MG63 (cell line): ENCODE measurements at regions not wholly inside any gene's neighbourhood (a gene's known extent, or its start where the extent isn't known, plus 50 kb on each side); places are given as distances from the start of the nearest gene placed in this dataset.
"Not testable (repeated sequence)": the region's sequence is repeated elsewhere in the genome, so short reads cannot be mapped to it uniquely, and the experiment has no call there.

ENCODE experiments used
- DNase-seq: peaks from one replicate; pipeline ENCODE4 v3.0.0-alpha.2; 2020
- H3K27me3 ChIP-seq: fragments of 250-450 bp; sonication (Bioruptor Pico); 2 replicates; pipeline ENCODE4 v1.5.1; 2020; ENCODE audit warnings: mild to moderate bottlenecking, moderate library complexity
- H3K36me3 ChIP-seq: fragments of 250-450 bp; sonication (Bioruptor Pico); 2 replicates; pipeline ENCODE4 v1.5.1; 2020; ENCODE audit warnings: mild to moderate bottlenecking, moderate library complexity
- H3K4me3 ChIP-seq: fragments of 250-450 bp; sonication (Bioruptor Pico); 2 replicates; pipeline ENCODE4 v1.5.1; 2020; ENCODE audit warnings: mild to moderate bottlenecking, moderate library complexity
- H3K9me3 ChIP-seq: fragments of 250-450 bp; sonication (Bioruptor Pico); 2 replicates; pipeline ENCODE4 v1.5.1; 2020; ENCODE audit warnings: mild to moderate bottlenecking, moderate library complexity

DNA sequence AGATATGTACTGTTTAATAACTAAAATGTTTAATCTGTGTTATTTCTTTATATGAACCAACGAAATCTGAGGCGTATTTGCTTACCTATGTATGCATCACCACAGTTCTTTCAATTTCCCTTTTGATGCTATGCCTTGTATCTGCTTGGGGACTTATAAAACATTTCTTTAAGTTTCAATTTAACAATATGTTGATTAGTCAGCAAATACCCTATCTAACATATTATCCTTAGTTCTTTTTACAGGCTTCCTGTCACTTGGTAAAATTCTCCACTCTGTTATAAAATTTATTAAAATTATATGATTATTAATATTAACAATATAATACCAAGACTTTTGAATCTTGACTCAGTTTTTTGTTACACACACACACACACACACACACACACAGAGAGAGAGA is 174.3 kb downstream of the CPS1 start:
- no peak overlapping the region for H3K4me3 ChIP-seq
- no peaks in the 10 kb centered on the region for H3K9me3 ChIP-seq
- H3K36me3 ChIP-seq: no peaks in the 10 kb centered on the region
- DNase-seq: no peak
- H3K27me3 ChIP-seq: no peaks in the 10 kb centered on the region

DNA sequence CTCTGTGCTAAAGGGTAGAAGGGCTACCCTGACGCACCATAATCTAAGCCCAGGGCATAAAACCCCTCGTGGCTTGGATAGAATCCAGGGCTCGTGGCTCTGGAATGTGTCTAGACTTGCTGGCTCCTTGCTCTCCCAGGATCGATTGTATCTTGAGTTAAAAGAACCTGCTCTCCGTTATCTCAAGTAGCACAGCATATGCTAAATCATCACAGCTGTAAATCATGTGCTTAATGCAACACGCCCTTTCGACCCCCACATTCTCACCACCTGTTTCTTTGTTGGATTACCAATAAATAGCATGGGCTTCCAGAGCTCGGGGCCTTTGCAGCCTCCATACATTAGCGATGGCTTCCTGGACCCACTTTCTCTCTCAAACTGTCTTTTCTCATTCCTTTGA is 190.4 kb downstream of the CPS1 start:
- not testable (repeated sequence) for DNase-seq, H3K27me3 ChIP-seq, H3K4me3 ChIP-seq, H3K36me3 ChIP-seq, H3K9me3 ChIP-seq

DNA sequence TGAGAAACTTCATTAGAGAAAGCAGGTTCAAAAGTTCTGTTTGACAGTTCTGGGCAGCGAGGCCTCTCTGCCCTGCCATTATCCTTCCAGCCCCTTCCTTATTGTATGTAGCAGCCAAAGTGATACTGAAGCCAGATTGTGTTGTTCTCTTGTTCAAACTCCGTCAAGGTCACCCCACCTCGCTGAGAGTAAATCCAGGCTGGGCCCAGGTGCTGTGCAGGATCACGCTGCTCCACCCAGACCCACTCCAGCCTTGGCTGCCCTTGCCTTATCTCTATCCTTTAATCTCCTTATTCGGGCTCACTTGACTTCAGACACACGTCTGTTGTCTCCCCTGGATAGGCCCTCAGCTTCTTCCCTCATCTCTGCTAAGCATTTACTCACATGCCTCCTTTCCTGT is 196.1 kb downstream of the CPS1 start:
- DNase-seq: no peak
- Histone ChIP-seq H3K27me3 (no peaks in the 10 kb centered on the region), H3K36me3 (no peaks in the 10 kb centered on the region), H3K4me3 (no peak overlapping the region), H3K9me3 (no peaks in the 10 kb centered on the region)

DNA sequence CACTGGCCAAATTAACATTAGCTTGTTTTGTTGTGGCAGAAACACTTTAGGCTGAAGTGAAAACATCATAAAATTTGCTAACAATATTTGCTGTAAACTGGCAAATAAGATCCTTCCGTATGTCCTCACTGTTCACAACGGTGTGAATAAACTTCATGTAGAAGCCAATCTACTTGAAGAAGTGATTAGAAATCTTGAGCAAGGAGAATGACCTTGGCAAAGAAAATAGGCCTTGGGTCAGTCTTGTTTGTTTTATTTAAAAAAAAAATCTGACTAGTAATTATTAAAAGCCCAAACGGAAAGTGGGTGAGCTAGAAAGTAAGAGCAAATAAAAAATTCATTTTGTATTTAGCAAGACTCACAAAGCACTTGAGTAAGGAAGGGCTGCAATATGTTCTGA is 197.0 kb downstream of the CPS1 start:
- no peaks in the 10 kb centered on the region for H3K27me3 ChIP-seq
- H3K4me3 ChIP-seq: no peak overlapping the region
- no peaks in the 10 kb centered on the region for H3K36me3 ChIP-seq
- DNase-seq: no peak
- H3K9me3 ChIP-seq: no peaks in the 10 kb centered on the region

DNA sequence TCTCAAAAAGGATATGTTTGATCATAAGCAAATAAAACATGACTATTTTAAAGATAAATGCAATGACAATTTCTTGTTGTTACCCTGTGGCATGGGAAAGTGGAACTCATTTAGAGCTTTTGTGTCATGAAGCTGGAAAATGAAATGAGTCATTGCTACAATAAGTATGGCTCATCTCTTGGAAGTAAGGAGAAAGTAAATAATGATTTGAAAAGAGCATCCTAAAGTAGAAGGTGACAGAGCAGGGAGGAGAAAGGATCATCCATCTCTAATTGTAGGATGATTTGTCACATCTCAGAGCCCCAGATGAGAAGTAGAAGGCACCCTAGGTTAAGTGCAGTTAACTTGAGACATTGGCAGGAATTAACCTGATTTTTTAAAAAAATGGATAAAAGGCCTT is 200.5 kb downstream of the CPS1 start:
- no peaks in the 10 kb centered on the region for H3K27me3 ChIP-seq
- no peak overlapping the region for H3K4me3 ChIP-seq
- no peak for DNase-seq

DNA sequence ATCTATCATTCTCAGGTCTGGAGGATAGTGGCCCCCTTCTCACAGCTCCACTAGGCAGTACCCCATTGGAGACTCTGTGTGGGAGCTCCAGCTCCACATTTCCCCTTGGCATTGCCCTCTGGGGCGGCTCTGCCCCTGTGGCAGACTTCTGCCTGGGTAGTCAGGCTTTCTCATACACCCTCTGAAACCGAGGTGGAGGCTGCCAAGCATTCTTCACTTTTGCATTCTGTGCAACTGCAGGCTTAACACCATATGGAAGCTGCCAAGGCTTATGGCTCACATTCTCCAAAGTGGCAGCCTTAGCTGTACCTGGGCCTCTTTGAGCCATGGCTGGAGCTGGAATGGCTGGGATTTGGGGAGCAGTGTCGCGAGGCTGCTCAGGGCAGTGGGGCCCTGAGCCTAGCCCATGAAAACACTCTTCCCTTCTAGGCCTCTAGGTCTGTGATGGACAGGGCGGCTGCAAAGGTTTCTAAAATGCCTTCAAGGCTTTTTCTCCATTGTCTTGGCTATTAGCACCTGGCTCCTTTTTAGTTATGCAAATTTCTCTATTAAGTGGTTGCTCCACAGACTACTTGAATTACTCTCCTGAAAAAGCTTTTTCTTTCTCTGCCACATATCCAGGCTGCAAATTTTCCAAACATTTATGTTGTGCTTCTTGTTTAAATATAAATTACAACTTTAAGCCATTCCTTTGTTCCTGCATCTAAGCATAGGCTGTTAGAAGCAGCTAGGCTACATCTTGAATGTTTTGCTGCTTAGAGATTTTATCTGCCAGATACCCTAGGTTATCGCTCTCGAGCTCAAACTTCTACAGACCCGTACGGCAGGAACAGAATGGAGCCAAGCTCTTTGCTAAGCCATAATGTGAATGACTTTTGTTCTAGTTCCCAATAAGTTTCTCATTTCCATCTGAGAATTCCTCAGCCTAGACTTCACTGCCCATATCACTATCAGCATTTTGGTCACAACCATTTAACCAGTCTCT is 206.5 kb downstream of the CPS1 start:
- no peaks in the 10 kb centered on the region for H3K9me3 ChIP-seq
- H3K27me3 ChIP-seq: no peaks in the 10 kb centered on the region
- no peak for DNase-seq
- H3K36me3 ChIP-seq: no peaks in the 10 kb centered on the region
- no peak overlapping the region for H3K4me3 ChIP-seq

More for the DNA sequence above, 200.5 kb downstream of the CPS1 start:
- Histone ChIP-seq H3K36me3 (no peaks in the 10 kb centered on the region), H3K9me3 (no peaks in the 10 kb centered on the region)

DNA sequence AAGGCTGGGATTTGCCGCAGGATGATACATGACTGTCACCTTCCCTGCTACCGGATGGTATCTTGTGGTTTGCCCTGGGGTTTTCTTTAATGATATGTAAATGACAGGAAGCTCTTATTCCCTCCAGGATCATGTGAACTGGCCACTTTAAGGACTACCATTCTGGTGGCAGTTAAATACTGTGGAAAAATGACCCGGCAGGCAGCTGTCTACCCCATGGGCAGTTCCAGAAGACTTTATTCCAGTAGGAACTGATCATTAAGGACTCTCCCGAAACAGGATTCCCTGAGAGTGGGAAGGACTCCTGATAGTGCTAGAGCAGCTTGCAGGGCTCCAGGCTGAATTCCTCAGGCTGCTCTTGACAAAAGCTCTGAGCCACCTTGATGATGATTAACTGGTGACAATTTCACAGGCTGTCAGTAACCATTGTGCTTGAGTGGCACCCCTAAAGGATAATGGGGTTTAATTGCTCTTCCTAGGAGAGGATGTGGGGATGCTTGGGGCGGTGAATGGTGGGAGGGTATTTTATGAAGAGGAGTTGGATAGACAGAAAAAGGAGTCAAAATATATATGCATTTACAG is 212.0 kb downstream of the CPS1 start:
- no peak overlapping the region for H3K4me3 ChIP-seq
- no peaks in the 10 kb centered on the region for H3K9me3 ChIP-seq
- DNase-seq: no peak
- H3K36me3 ChIP-seq: no peaks in the 10 kb centered on the region
- no peaks in the 10 kb centered on the region for H3K27me3 ChIP-seq

DNA sequence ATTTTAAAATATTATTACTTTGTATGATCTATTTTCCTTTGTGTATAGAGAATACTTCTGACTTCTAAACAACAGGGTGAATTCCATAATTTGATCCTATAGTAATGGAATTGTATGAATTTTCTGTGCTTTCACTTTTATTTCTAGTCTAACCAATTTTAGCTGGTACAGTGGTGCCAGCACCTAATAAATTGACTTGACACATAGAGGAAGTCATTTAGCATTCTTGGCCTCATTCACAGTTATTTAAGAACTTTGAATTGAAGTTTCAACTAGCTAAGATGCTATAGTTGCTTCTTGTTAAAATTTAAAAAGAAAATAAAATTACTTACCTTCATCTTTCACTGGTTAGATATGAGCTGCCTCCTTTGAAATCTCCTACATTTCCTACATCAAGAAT is 220.4 kb downstream of the CPS1 start:
- Histone ChIP-seq H3K9me3 (no peaks in the 10 kb centered on the region), H3K36me3 (no peaks in the 10 kb centered on the region), H3K4me3 (no peak overlapping the region), H3K27me3 (no peaks in the 10 kb centered on the region; the same call in 1 of the 2 replicates)
- no peak for DNase-seq

DNA sequence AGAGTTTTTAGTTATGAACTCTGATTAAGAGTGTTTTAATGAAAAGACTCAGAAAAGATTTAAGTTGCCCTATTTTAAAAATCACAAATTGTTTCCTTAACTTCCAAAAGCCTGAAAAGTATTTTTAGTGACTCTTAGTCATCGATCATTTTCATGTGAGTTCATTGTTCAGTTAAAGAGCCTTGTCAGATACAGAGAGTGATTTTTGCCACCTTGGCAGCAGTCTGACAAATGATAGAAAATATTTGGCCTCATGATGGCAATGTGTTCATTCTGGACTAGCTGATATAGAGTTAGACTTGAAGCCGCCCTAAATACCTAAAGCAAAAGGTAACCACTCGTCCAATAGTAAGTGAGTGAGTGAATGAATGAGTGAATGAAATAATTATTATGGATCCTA is 225.8 kb downstream of the CPS1 start:
- no peak for DNase-seq
- Histone ChIP-seq H3K4me3 (no peak overlapping the region), H3K36me3 (no peaks in the 10 kb centered on the region), H3K9me3 (no peaks in the 10 kb centered on the region), H3K27me3 (no peaks in the 10 kb centered on the region; the same call in 1 of the 2 replicates)

DNA sequence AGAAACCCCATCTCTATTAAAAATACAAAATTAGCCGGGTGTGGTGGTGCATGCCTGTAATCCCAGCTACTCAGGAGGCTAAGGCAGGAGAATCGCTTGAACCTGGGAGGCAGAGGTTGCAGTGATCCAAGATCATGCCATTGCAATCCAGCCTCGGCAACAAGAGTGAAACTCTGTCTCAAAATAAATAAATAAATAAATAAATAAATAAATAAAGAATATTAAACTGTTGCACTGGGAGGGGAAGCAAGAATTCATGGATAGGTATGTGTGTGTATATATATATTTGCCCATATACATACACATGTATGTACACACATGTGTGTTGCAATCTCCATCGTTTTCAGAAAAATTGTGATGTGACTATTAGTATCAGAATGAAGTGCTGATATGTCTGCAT is 231.4 kb downstream of the CPS1 start:
- not testable (repeated sequence) for H3K27me3 ChIP-seq, H3K4me3 ChIP-seq, DNase-seq, H3K9me3 ChIP-seq, H3K36me3 ChIP-seq

DNA sequence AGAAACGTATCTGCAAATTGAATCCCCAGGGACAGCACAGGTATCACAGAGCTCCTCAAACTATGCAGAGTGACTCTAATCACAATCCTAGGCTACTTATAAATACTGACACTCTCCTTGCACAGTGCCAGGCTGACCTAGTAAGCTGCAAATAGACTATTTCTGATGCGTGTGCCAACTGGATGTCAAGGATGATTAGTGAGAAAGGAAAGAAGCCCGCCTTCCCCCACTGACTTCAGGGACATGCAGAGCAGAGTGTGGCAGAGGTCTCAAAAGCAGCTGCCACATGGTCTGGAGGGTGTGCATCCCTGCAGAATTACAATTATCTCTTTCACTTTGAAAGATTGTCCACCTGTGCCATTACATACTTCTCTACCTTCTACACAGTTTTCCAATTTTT is 235.6 kb downstream of the CPS1 start:
- no peak for DNase-seq
- Histone ChIP-seq H3K4me3 (no peak overlapping the region), H3K27me3 (no peaks in the 10 kb centered on the region)

DNA sequence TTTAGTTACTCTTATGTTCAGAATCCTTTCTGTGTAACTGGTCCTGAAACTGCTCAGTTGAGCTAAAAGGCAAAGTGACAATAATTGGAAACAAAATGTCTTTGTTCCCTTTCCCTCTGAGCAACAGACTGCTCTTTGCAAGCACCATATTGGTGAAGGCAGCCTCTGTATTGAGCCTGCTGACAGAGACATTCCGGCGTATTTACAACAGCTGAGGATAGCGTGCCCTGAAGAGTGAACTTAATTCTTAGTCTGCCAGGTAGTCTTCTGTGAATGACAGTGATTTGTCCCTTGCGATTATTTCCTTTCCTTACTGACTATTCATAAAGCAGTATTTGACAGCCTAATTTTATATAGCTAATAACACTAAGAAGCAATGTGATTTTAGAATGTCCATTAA is 239.1 kb downstream of the CPS1 start:
- Histone ChIP-seq H3K9me3 (no peaks in the 10 kb centered on the region), H3K4me3 (no peak overlapping the region), H3K36me3 (no peaks in the 10 kb centered on the region), H3K27me3 (no peaks in the 10 kb centered on the region)
- DNase-seq: no peak

More for the DNA sequence above, 235.6 kb downstream of the CPS1 start:
- no peaks in the 10 kb centered on the region for H3K36me3 ChIP-seq
- no peaks in the 10 kb centered on the region for H3K9me3 ChIP-seq

DNA sequence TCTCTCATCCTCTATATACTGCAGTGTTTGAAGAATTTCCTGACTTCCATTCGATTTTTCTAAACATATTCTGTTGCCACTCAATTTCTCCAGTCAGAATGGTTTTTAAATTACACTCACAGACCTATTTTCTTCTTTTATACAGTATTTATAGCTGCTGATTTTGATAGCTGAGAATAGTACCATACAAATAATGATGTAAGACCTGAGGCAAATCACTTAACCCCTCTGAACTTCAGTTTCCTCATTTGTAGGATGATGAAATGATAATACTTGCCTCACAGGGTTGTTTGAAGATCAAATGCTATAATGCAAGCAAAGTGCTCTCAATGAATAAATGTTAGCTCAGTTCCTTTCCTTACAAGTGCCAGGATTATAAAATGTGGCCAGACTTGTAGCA is 241.8 kb downstream of the CPS1 start:
- no peak for DNase-seq
- H3K9me3 ChIP-seq: no peaks in the 10 kb centered on the region
- H3K4me3 ChIP-seq: no peak overlapping the region
- no peaks in the 10 kb centered on the region for H3K36me3 ChIP-seq
- no peaks in the 10 kb centered on the region; the same call in 1 of the 2 replicates for H3K27me3 ChIP-seq

DNA sequence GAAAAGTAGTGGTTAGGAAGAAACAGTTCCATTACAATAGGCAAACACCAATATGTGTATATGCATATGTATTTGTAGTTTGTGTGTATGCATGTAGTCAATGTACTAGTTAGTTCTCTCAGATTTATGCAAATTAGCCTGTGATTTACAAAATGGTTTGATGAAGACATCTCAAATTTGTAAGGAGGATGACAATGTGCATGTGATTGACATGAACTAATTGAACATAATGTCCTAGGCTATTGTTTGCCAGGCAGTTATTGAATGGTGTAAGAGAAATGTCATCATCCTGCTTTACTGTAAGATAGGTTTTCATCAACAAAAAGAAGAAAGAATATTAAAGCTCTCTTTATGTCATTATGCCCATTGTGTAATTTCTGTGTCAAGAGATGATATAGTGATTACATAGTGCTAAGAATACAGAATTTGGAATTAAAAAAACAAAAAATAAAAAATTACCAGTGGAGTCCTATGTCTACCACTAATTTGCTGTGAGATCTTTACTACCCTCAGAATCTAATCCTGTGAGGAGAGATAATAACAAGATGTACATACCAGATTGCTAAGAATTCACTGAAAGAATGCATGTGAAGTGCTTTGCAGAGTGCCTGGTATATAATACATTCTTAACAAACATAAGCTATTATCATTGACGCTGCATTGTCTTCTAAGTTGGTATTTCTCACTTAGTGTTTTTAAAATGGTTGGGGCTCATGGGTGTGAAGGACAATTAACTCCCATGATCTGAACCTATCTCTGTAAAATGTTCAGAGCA is 258.0 kb downstream of the CPS1 start:
- no peak for DNase-seq
- Histone ChIP-seq H3K36me3 (no peaks in the 10 kb centered on the region), H3K4me3 (no peak overlapping the region), H3K9me3 (no peaks in the 10 kb centered on the region), H3K27me3 (no peaks in the 10 kb centered on the region)

DNA sequence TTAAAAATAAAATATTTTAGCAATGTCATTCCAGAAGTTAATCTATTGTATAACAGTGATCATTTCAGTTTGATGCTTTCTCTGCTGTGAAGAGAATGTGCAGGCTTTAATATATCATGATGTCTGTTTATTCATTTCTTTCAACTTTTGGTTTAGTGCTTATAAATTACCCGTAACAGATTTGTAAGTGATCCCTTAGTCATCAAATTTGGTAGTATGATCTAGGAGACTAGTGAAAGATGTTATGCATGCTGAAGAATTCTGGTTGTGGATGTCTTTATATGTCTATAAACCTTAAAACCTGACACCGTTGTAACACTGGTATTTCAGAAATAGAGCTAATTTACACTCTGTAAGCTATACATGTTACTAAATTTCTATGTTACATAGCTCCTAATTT is 260.4 kb downstream of the CPS1 start:
- H3K27me3 ChIP-seq: no peaks in the 10 kb centered on the region
- no peak for DNase-seq
- no peaks in the 10 kb centered on the region for H3K36me3 ChIP-seq
- H3K9me3 ChIP-seq: no peaks in the 10 kb centered on the region
- no peak overlapping the region for H3K4me3 ChIP-seq

DNA sequence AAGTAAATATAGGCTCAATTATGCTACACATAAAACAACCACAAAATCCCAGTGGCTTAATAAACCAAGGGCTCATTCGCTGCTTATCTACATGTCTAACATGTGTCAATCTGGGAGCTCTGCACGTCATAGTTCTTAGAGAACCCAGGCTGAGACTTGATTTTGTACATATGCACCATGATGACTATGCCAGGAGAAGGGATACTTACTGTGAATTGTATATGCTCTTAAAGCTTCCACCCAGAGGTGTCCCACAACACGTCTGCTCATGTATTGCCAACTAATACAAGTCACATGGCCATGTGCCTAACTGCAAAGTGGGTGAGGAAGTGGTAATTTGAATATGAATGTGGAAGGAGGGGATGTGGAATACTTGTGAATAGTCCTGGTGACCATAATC is 262.1 kb downstream of the CPS1 start:
- Histone ChIP-seq H3K36me3 (no peaks in the 10 kb centered on the region), H3K27me3 (no peaks in the 10 kb centered on the region), H3K9me3 (no peaks in the 10 kb centered on the region), H3K4me3 (no peak overlapping the region)
- DNase-seq: no peak

DNA sequence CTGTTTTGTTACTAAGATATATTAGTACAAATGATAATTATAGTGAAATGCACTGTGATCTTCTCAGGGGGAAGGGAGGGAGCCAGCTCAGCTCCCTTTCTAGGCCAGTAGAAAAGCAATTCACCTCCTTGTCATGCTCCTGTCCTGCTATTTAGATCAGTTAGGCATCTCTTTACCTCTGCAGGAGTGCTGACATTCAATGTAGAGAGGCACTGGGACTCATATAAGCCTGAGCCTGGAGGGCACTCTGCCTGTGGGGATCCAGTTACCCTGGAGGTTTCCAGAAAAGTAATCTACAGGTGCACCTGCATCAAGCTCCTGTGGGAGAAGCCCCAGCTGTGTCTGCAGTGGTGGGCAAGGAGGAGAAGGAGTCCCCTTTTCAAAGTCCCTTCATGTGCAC is 277.0 kb downstream of the CPS1 start:
- Histone ChIP-seq H3K4me3 (no peak overlapping the region), H3K36me3 (no peaks in the 10 kb centered on the region), H3K9me3 (no peaks in the 10 kb centered on the region), H3K27me3 (no peaks in the 10 kb centered on the region; the same call in 1 of the 2 replicates)
- DNase-seq: no peak
